Hippocampal formation (tissue), 2 donors: ENCODE measurements at regions not wholly inside any gene's neighbourhood (a gene's known extent, or its start where the extent isn't known, plus 50 kb on each side); places are given as distances from the start of the nearest gene placed in this dataset.

Experiments used
- DNase-seq, 2 donors: peaks; one replicate each; lab custom pipeline; 2025; lab: John Stamatoyannopoulos, UW

DNA sequence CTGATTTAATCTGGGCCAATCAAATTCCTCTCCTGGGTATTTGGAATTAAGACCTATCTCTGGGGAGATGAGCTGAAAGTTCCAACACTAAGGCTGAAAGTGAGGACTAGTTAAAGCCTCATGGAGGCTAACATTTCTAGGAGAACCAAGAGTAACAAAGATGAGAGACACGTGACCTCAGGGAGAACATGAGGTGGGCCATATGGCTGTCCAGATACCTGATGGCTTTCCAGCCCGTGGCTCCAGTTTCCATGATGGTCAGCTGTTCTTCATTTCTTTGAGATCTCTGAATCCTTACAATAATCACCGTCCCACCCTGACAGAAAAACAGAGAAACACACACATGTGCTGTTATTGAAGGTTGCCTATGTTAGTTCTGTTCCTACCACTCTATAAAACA is 66.1 kb downstream of the LEPR start:
- no peak for DNase-seq

DNA sequence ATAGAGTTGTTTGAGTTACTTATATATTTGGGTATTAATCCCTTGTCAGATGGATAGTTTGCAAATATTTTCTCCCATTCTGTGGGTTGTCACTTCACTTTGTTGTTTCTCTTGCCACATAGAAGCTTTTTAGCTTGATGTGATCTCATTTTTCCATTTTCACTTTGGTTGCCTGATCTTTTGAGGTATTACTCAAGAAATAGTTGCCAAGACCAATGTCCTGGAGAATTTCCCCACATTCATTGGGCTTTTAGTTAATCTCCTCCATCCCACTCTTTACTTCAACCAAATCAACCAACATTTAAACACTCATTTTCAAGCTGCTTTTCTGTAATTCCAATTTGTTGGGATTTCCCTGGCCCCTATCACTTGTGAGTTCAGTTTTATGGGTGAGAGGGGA is 69.0 kb downstream of the LEPR start:
- DNase-seq: no peak

DNA sequence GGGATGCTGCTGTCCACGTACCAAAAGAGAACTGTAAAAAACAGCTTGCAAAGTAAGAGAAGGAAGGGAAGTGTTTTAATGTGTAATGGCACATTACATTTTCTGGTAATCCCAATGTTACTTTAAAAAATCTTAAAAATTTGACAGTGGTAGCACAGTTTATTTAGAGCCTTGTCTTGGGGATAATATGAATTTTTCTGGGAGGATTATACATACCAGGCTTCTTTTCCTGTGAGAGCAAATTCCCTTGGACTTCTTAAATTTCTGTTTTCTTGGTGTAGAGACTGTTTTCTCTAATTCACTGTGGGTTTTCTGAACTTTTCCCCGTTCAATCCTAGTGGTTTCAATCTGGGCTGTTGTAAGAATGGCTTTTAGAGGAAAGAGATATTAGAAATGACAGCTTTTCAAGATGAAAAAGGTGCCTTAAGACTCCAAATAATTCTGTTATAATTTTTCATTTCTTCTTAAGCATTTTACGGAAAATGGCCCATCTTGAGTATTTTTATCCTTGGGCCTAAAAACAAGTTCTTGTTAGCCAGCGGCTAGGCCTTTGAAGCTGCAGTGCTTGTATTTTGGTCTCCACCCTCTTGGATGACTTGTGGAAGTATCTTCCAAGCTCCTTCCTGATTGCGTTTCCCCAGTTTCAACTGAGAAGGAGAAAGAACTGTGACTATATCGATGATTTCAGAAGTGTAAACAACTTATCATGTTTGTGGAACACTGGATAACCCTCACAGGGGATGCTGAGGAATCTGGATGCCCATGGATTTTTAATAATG is 70.0 kb downstream of the LEPR start:
- no peak for DNase-seq

DNA sequence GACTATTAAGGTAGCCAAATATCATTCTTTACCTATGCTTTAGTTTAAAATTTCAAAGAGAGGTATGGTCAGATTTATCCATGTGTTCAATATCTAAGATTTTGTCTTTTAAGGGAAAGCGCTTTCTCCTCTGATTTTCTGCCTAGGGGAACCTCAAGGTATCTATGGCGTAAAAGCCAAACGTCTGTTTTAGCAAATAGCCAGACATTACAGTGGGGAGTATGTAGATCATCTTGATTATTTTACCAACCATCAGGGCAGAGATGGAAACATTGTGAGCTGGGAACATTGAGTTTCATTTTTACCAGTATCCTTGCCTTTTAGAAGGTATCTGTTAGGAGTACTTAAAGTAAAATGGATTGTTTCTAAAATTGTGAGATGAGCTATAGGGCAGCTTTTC is 71.0 kb downstream of the LEPR start:
- DNase-seq: no peak

DNA sequence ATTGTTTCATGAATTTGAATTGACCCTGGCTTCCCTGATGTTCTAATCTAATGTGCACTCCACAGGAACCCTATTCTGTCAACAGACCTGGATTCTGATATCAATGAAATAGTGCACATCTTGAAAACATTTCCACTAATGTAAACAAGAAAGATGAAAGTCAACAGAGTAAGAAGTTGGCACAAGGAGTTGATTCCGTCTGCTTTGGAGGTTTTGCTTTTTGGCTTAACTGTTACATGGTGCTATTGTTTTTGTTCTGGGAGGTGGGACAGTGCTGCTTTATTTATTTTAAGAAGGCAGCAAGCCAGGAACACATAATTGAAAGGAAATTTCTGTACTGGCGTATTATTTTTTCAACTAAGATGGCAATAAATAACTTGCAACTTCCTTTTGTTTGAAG is 73.3 kb downstream of the LEPR start:
- DNase-seq: no peak

DNA sequence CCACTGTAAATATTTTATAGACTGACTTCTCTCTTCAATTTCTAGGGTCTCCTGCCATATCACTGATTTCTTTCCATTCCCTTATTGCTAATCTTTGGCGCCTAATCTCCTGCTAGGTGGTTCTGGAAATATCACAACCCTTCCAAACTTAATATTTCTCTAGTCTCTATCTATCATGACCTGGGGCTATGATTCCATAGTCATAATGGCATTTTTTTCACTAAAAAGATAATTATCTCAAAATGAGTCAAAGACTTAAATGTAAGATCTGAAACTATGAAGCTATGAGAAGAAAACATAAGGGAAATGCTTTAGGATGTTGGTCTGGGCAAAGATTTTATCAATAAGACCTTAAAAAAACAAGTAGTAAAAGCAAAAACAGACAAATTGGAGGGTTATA is 74.2 kb downstream of the LEPR start:
- no peak for DNase-seq

DNA sequence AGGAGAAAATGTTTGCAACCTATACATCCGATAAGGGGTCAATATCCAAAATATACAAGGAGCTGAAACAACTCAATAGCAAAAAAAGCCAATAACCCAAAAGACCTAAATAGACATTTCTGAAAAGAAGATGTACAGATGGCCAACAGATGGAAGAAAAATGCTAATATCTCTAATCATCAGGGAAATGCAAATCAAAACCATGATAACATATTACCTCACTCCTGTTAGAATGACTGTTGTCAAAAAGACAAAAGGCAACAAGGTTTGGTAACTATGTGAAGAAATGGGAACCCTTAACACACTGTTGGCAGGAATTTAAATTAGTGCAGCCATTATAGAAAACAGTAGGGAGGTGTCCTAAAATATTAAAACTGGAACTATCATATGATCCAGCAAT is 74.7 kb downstream of the LEPR start:
- DNase-seq: no peak

DNA sequence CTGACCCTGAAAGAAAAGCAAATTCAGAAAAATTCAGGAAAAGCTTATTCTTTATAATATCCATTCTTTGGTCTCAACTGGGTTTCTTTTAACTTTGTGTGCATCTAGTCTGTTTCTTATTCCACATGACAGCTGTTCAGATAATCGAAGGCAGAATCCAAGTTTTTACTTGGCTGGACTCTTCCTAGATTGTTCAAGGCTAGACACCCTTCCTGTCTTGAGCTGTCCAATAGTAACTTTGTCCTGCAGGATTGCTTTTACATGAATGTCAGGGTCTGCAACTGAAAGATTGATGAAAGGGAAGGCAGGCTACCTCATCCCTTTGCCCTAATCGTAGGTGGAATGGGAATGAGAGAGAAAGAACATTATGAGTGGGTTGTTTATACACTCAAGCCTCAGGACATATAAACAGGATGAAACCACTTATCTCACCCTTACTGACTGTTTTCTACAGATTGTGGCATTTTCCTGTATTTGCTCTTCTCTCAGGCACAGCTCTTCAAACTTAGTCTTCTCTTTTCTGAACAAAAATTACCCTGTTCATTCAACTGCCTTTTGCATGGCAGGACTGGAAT is 76.9 kb downstream of the LEPR start:
- no peak for DNase-seq

DNA sequence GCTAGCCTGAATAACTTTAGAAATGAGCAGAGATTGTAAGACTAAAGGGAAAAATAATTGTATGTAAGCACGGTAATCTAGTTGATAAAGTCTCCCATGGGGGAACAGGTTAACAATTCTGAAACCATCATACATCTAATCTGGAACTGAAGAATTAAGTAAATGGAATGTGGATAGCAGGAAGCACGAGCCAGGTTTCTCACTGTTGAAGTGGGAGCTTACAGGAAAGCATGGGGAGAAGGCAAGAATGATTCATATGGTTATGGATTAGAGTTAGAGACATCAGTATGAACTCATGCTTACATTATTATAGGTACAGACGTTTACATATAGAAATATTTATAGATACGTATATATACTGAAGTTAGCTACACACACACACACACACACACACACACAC is 83.0 kb downstream of the LEPR start:
- no peak for DNase-seq

DNA sequence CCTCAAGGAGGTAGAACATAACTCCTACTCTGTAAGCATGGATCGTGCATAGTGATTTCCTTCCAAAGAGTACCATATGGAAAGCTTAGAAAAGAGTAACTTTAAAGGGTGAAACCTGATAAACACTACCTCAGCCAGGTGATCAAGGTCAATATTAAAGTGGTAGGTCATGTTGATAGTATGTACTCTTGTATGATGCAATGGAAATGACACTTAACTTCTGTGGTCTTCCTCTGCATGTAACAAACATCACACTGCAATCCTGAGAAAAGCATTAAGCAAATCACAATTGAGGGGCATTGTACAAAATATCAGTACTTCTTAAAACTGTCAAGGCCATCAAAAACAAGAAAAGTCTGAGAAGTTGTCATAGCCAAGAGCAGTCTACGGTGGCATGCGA is 83.8 kb downstream of the LEPR start:
- no peak for DNase-seq

DNA sequence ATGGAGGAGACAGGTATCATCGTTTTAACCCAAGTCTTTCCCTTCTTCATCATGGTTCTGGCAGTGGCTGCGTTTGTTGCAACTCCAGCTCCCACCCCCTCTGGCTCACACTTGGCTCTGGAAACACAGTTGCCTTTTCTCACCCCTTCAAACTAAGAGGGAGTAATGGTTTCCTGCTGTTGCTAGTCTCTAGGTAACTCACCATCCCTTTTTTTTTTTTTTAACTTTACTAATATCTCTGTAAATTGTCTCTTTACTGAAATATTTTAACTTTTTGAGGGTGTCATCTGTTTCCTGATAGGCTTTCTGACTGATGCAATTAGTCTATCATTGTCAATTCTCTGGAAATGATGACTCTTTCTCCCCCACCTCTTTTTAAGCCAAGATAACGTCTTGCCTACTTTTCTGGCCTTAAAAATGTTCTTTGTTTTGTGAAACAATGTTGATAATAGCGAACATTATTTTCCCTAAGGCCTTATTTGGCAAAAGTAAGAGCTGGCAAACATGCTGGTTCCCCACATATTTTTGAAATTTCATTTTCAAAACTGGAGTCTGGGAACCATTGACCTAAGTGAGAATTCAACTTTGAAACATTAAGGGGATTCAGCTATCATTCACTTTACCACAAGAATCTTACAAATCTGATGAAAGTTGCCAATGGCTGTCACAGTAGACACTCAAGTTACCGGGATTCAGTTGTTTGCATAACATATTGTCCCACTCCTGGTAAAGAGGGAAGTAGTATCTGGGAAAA is 85.3 kb downstream of the LEPR start:
- DNase-seq: no peak

DNA sequence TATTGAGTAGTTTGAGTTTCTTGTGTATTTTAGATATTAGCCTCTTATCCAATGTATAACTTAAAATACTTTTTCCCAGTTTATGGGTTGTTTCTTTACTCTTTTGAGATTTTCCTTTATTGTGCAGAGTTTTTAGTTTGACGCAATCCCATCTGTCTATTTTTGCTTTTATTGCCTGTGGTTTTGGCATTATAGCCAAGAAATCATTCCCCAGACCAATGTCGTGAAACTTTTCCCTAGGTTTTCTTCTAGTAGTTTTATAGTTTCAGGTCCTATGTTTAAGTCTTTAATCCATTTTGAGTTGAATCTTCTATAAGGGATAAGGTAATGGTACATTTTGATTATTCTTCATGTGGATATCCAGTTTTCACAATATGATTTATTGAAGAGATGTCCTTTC is 87.6 kb downstream of the LEPR start:
- DNase-seq: no peak

DNA sequence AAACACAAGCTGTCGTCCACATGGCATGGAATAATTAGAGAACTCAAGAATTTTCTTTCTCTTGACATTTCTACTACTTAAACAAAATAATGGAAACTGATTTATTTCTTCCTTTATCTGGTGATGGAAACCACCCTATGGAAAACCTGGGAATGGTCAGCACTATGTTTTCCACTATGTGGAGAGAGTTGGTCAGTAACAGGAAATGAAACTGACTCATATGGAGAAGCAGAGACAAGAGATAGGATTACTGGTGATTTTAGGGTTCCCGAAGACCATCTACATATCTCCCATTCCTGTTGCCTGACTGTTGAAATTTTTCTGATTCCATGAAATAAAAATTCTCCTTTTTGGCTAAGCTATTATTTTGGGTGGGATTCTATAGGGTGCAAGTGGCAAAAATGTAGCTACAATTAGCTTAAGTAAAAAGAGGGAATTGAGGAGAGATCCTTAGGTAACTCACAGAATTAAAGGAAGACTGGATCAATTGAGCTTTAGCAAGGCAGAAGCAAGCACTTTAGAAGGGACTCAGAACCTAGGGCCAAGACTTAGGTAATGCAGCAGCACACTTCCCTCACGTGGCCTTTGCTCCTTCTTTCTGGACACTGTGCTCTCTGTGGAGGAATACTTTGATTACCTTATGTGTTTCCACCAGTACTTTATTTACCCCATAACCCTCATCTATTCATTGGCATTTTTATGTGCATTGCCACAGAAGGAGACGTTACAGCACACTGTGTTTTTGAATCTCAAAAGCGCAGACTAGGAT is 89.6 kb downstream of the LEPR start:
- no peak for DNase-seq

DNA sequence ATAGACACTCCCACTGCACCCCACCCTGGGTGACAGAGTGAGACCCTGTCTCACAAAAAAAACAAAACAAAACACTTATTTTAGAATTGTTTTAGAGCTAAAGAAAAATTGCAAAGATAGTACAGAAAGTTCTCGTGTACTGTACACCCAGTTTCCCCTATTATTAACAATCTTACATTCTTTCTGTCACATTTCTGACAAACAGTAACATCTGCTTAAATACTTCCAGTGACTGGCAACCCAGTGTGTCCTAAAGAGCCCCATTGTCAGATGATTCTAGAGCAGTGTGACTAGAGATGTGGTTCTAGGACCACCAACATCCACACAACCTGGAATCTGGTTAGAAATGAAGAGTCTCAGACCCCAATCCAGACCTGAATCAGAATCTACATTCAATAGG is 90.5 kb downstream of the LEPR start:
- no peak for DNase-seq

DNA sequence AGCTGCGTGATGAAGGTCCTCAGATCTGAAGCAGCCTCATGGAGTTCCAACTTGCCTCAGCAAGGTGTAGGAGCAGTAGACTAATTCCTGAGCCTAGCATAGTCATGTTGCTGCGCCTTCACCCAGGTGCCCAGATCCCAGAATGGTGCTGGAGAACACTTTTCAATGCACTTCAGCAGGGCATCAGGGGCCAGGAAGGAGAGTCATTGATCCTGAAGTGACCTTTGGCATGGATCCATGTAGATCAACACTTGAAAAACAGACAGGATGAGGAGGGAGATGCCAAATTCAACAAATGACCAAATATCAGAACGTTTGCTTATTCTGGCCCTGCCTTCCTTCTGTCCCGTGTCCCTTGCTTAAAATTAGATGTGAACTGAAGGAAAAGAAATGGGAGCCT is 91.9 kb downstream of the LEPR start:
- DNase-seq: no peak

DNA sequence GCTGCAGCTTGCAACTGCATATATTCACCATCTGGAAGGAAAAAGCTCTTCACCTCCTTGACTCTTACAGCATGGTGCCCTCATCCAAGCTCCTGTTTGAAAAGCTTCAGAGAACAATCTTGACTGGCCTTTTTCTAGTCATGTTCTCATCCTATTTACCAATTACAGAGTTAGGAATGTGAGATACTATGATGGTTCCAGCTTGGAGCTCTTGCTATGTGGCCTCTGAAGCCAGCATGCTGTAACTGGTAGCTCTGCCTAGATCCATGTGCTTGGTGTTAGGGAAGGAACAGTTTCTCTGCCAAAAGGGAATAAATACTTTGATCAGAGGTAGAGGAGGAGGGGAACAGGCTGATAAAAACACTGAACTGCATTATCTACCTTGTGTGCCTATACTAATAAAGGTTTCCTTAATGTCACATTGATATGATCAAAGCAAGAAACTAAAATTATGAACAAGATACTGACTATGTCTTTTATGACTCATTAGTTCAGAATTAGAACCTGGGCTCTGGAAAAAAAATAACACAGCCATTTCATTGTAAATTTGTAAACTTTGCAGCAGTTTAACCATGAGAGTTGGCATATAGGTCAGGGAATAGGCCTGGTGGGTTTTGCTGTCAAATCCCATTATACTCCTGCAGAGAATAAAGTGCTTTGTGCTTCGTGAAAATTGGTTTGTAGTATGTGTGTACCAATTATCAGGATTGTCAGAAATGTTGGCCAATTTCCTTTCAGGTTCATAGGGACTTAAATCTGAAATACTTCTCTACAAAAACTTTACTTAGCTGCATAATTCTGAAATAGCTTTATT is 92.7 kb downstream of the LEPR start:
- DNase-seq: no peak

DNA sequence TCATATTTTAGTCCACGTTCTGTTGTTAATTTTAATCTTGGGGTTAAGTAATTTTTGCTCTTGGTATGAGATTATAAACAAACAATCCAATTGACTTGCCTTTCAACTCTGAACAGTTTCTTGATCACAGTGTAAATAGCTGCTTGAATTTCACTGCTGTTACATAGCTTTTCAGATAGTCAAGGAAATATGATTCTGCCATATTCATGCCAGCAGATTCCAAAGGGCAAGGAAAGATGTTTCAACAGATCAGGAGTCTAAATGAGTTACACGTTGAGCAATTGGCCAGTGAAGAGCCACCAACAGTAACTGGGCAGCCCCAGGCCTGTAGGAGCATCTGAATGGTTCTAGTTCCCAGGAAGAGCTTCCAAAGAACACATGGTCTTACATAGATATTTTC is 93.6 kb downstream of the LEPR start:
- no peak for DNase-seq

DNA sequence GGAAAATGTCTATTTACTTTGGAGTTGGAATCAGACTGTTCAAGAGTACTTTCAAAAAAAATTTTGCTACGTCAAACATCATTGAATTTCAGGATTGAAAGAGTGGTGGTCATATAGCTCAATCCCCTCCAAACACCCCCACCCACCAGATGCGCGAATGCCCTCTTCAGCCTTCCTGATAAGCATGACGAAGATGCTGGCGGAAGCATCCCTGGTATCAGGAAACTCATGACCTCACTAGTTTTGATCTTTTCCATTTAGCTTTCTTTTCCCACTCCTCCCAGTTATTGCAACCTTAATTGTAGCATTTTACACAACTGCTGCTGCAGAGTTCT is 104.4 kb downstream of the LEPR start:
- DNase-seq: no peak

DNA sequence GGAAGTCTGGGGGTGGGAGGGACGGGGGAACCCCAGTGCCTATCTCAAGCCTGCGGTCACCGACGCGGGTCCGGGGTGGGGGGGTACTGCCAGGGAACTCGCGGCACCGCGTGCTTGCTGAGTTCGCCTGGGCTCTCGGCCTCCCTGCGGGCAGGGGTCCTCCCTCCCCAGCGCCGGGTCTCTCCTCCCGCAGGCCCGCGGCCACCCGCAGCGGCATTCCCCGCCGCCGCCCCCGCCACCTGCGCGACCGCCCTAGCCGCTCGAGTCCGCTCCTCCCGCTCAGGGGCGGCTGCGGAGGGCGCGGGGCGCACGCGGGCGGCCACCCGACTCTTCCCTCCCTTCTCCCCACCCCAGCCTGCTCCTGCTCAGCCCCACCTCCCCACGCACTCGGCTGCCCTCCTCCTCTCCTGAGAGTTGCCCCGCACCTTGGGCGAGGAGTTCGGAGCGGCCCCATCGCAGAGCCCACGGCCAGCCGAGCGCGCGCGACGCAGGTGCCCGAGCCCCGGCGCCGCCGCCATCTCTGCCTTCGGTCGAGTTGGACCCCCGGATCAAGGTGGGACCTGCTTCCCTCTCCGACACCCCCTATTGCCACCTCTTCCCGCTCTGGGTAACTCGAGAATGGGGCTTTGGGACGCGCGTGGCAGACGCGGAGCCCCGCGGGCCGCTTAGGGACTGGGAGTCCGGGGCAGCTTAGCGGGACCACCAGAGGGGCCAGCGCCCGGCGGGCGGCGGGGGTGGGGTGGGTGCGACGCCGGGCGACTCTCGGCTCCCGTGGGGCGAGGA is 105.0 kb downstream of the LEPR start:
- DNase-seq: no peak

DNA sequence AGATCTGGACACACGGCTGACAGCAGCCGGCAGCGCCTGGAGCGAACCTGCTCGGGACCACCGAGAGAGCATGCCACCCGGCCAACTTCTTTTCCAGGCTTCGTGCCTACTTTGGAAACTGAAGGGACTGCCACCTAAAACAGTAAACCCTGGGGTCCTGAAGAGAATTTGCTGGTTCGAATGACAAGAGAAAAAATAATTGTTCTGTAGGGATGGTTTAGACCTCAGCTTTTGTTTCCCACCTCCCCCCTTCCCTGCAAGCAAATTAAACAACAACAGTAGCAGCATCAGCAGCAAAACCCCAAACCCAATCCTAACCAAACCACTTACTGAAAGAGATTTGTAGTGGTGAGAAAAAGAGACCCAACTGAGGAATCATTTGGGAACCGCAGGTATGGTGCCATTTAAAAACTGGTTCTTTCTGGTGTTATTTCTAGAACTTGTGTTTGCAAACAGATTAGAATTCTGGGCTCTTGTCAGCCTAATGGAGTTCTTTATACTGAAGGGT is 105.6 kb downstream of the LEPR start:
- DNase-seq: no peak

DNA sequence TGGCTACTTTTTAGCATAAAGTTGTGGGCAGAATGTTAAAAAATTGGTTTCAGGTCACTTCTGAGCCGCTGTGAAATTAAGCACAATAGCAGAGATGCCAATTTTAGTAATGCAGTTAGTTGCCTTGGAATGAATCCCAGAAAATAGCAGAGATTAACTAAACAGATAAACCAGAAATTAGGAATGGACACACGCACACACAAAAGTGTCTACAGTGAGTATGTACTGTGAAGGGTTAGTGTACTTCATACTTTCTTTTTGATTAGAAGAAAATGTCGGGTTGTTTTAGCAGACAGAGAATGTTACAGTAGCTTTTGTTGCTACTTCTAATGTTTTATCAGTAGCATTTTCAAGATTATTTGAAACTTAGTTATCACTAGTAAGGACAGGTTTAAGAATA is 106.7 kb downstream of the LEPR start:
- DNase-seq: no peak
